Hippocampal formation (tissue), 2 donors: ENCODE measurements at regions not wholly inside any gene's neighbourhood (a gene's known extent, or its start where the extent isn't known, plus 50 kb on each side); places are given as distances from the start of the nearest gene placed in this dataset.

Source experiments
- DNase-seq, 2 donors: peaks; one replicate each; lab custom pipeline; 2025; lab: John Stamatoyannopoulos, UW

- no peak for DNase-seq
These were observed 149.7 kb upstream of the IRX4 start for GRCh38 chr5:2032432-2032831.

GRCh38 chr5:2031581-2031980, 148.9 kb upstream of the IRX4 start:
- no peak for DNase-seq

- DNase-seq: no peak
These were observed 147.4 kb upstream of the IRX4 start for GRCh38 chr5:2030131-2030530.

- DNase-seq: no peak
These were observed 146.5 kb upstream of the IRX4 start for GRCh38 chr5:2029206-2029605.

- no peak for DNase-seq
These were observed 145.1 kb upstream of the IRX4 start for GRCh38 chr5:2027790-2028189.

GRCh38 chr5:2024986-2025721, 142.4 kb upstream of the IRX4 start:
- DNase-seq: no peak

GRCh38 chr5:2023196-2023595, 140.5 kb upstream of the IRX4 start:
- no peak for DNase-seq

GRCh38 chr5:2022436-2022835, 139.7 kb upstream of the IRX4 start:
- DNase-seq: no peak

- no peak for DNase-seq
These were observed 138.9 kb upstream of the IRX4 start for GRCh38 chr5:2021484-2022176.

- DNase-seq: no peak
These were observed 138.0 kb upstream of the IRX4 start for GRCh38 chr5:2020730-2021129.

- DNase-seq: no peak
These were observed 137.0 kb upstream of the IRX4 start for GRCh38 chr5:2019716-2020115.

GRCh38 chr5:2018390-2018724, 135.6 kb upstream of the IRX4 start:
- DNase-seq: no peak

- DNase-seq: no peak
These were observed 135.0 kb upstream of the IRX4 start for GRCh38 chr5:2017540-2018389.

GRCh38 chr5:2015961-2016360, 133.2 kb upstream of the IRX4 start:
- no peak for DNase-seq

- DNase-seq: no peak
These were observed 132.6 kb upstream of the IRX4 start for GRCh38 chr5:2015124-2015848.

GRCh38 chr5:2014058-2014610, 131.4 kb upstream of the IRX4 start:
- DNase-seq: no peak

GRCh38 chr5:2013301-2014057, 130.8 kb upstream of the IRX4 start:
- DNase-seq: no peak

GRCh38 chr5:2012885-2013284, 130.2 kb upstream of the IRX4 start:
- no peak for DNase-seq

- DNase-seq: no peak
These were observed 129.0 kb upstream of the IRX4 start for GRCh38 chr5:2011481-2012411.

- DNase-seq: no peak
These were observed 128.2 kb upstream of the IRX4 start for GRCh38 chr5:2010940-2011339.
